ENCODE measurements at regions not wholly inside any gene's neighbourhood (a gene's known extent, or its start where the extent isn't known, plus 50 kb on each side); places are given as distances from the start of the nearest gene placed in this dataset.

DNA sequence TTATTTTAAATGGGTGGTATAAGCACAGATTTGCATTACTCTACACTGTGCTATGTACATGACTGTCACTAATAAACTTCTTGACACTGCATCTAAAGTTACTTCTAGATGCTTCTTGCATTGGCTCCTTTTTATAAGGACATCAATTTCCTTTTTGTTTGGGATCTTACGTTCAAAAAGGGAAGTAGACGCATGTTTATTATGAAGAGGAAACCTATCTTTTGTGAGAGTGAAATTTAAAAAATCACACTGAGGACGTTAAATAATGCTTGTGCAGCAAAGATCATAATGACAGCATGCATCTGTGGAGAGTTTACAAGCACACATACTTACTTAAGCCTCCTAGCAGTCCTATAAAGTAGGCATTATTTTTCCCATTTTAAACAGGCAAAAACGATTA is 479.5 kb downstream of the CD83 start:
- no peak for TF ChIP-seq EZH2 (IDR thresholded peaks at IDR 0.05; ENCODE audit: insufficient read depth, poor library complexity, severe bottlenecking)
- TF ChIP-seq EZH2phosphoT487 (IDR thresholded peaks at IDR 0.05; ENCODE audit: insufficient read depth, low read depth): no peak

All from GM23248 (cell line).